WTC11 (cell line): ENCODE measurements at regions not wholly inside any gene's neighbourhood (a gene's known extent, or its start where the extent isn't known, plus 50 kb on each side); places are given as distances from the start of the nearest gene placed in this dataset.

Source experiments
- ATAC-seq: fragments of 200-7000 bp; cut with Tn5 transposase; 2 replicates; pipeline ENCODE4 v1.10.0; 2021; ENCODE audit warnings: mild to moderate bottlenecking, moderate library complexity
- CTCF ChIA-PET: fragments of 300-600 bp; sonication (Branson Sonifier 250); formaldehyde crosslinking; loops from one replicate; lab custom pipeline; 2021; ENCODE audit warnings: antibody characterized with exemption; lab: Charles Lee
- POLR2A ChIA-PET: fragments of 350-600 bp; sonication (Branson Sonifier 250); formaldehyde crosslinking; loops from one replicate; lab custom pipeline; 2021; ENCODE audit warnings: antibody characterized with exemption; lab: Charles Lee
- DNase-seq: peaks from one replicate; pipeline ENCODE4 v3.0.0; 2021; ENCODE audit warnings: low spot score
- H3K27ac Mint-ChIP-seq: 2 replicates; pipeline ENCODE4 v1.8.0; 2021; ENCODE audit warnings: mixed read lengths
- H3K27me3 Mint-ChIP-seq: 2 replicates; pipeline ENCODE4 v1.8.0; 2021; ENCODE audit warnings: low read depth, mild to moderate bottlenecking, moderate library complexity, mixed read lengths
- H3K36me3 Mint-ChIP-seq: 2 replicates; pipeline ENCODE4 v1.8.0; 2021; ENCODE audit warnings: mixed read lengths
- H3K4me1 Mint-ChIP-seq: 2 replicates; pipeline ENCODE4 v1.8.0; 2022; ENCODE audit warnings: mixed read lengths
- H3K4me3 Mint-ChIP-seq: 2 replicates; pipeline ENCODE4 v1.8.0; 2021; ENCODE audit warnings: mild to moderate bottlenecking, moderate library complexity, mixed read lengths
- H3K9me3 Mint-ChIP-seq: 2 replicates; pipeline ENCODE4 v1.8.0; 2021; ENCODE audit warnings: mixed read lengths
- ATF3 ChIP-seq: sonication (generic); formaldehyde crosslinking; conservative IDR thresholded peaks from 2 replicates; pipeline ENCODE4 v1.8.1; 2022; ENCODE audit warnings: mild to moderate bottlenecking, missing genetic modification reagents
- E2F4 ChIP-seq: sonication (generic); formaldehyde crosslinking; IDR thresholded peaks from 2 replicates; pipeline ENCODE4 v1.8.1; 2022; ENCODE audit warnings: low read depth, mild to moderate bottlenecking, moderate library complexity, missing genetic modification reagents, borderline replicate concordance
- EMX1 ChIP-seq: fragments of 250-450 bp; sonication (Bioruptor Pico); IDR thresholded peaks from 2 replicates; pipeline ENCODE4 v1.8.0; 2021; ENCODE audit warnings: mild to moderate bottlenecking
- ETV6 ChIP-seq: sonication (generic); formaldehyde crosslinking; IDR thresholded peaks from 2 replicates; pipeline ENCODE4 v1.8.1; 2022; ENCODE audit warnings: mild to moderate bottlenecking, missing genetic modification reagents
- GTF2I ChIP-seq: fragments of 250-450 bp; sonication (Bioruptor Pico); conservative IDR thresholded peaks from 2 replicates; pipeline ENCODE4 v1.4.0; 2021; ENCODE audit warnings: mild to moderate bottlenecking
- JAZF1 ChIP-seq: fragments of 250-450 bp; sonication (Bioruptor Pico); IDR thresholded peaks from 2 replicates; pipeline ENCODE4 v1.9.0; 2021; ENCODE audit warnings: moderate library complexity, mild to moderate bottlenecking, inconsistent platforms
- MYBL2 ChIP-seq: sonication (generic); formaldehyde crosslinking; IDR thresholded peaks from 2 replicates; pipeline ENCODE4 v1.8.1; 2023; ENCODE audit warnings: mild to moderate bottlenecking, moderate library complexity, missing genetic modification reagents
- NFATC4 ChIP-seq: fragments of 250-450 bp; sonication (Bioruptor Pico); IDR thresholded peaks from 2 replicates; pipeline ENCODE4 v1.9.0; 2021; ENCODE audit warnings: mild to moderate bottlenecking
- NFYB ChIP-seq: sonication (generic); formaldehyde crosslinking; conservative IDR thresholded peaks from 2 replicates; pipeline ENCODE4 v1.8.0; 2022; ENCODE audit warnings: low read depth, missing genetic modification reagents
- OVOL2 ChIP-seq: fragments of 250-450 bp; sonication (Bioruptor Pico); IDR thresholded peaks from 2 replicates; pipeline ENCODE4 v1.9.0; 2021; ENCODE audit warnings: mild to moderate bottlenecking, borderline replicate concordance
- SMAD3 ChIP-seq: sonication (generic); formaldehyde crosslinking; IDR thresholded peaks from 2 replicates; pipeline ENCODE4 v1.8.0; 2022; ENCODE audit warnings: missing genetic modification reagents, mild to moderate bottlenecking, borderline replicate concordance
- TCF7 ChIP-seq: sonication (generic); formaldehyde crosslinking; IDR thresholded peaks from 2 replicates; pipeline ENCODE4 v1.8.0; 2022; ENCODE audit warnings: mild to moderate bottlenecking, low read depth, missing genetic modification reagents, moderate library complexity
- TEAD4 ChIP-seq: sonication (generic); formaldehyde crosslinking; IDR thresholded peaks from 2 replicates; pipeline ENCODE4 v1.8.0; 2022; ENCODE audit warnings: mild to moderate bottlenecking, missing genetic modification reagents
- ZMAT4 ChIP-seq: fragments of 250-450 bp; sonication (Bioruptor Pico); IDR thresholded peaks from 2 replicates; pipeline ENCODE4 v1.9.0; 2021; ENCODE audit warnings: mild to moderate bottlenecking
- ZNF121 ChIP-seq: sonication (generic); formaldehyde crosslinking; IDR thresholded peaks from 2 replicates; pipeline ENCODE4 v1.8.0; 2023; ENCODE audit warnings: missing genetic modification reagents
- ZNF281 ChIP-seq: sonication (generic); formaldehyde crosslinking; IDR thresholded peaks from 2 replicates; pipeline ENCODE4 v1.8.0; 2023; ENCODE audit warnings: mild to moderate bottlenecking, missing genetic modification reagents
- ZNF425 ChIP-seq: fragments of 250-450 bp; sonication (Bioruptor Pico); conservative IDR thresholded peaks from 2 replicates; pipeline ENCODE4 v1.9.0; 2021; ENCODE audit warnings: mild to moderate bottlenecking
- ZNF512 ChIP-seq: sonication (generic); formaldehyde crosslinking; IDR thresholded peaks from 2 replicates; pipeline ENCODE4 v1.8.1; 2022; ENCODE audit warnings: missing genetic modification reagents, borderline replicate concordance

GRCh38 chr4:54976031-54976430 lies 149.4 kb downstream of the KDR start:
- Mint-ChIP-seq H3K4me3 (no peak overlapping the region), H3K27me3 (no peaks in the 10 kb centered on the region; the same call in 1 of the 2 replicates), H3K36me3 (peaks cover 6% of the 10 kb centered on the region), H3K4me1 (peaks cover 12% of the 10 kb centered on the region), H3K9me3 (peaks cover 15% of the 10 kb centered on the region), H3K27ac (no peak overlapping the region)
- ChIA-PET POLR2A (no interaction called here), CTCF (no interaction called here)
- ATAC-seq (no peak), DNase-seq (no peak)
- TF ChIP-seq ZNF281 (CRISPR knock-in tag) (no peak), ETV6 (CRISPR knock-in tag) (no peak), ZNF512 (CRISPR knock-in tag) (no peak), ATF3 (no peak), TEAD4 (CRISPR knock-in tag) (no peak), NFATC4 (CRISPR knock-in tag) (no peak), ZNF121 (no peak), NFYB (CRISPR knock-in tag) (no peak), JAZF1 (CRISPR knock-in tag) (no peak)

GRCh38 chr4:54973784-54974183 lies 151.6 kb downstream of the KDR start:
- Mint-ChIP-seq H3K27me3 (no peaks in the 10 kb centered on the region; the same call in 1 of the 2 replicates), H3K27ac (no peak overlapping the region), H3K4me3 (no peak overlapping the region), H3K9me3 (no peaks in the 10 kb centered on the region), H3K36me3 (no peaks in the 10 kb centered on the region), H3K4me1 (peaks cover 14% of the 10 kb centered on the region)
- ChIA-PET CTCF (no interaction called here), POLR2A (no interaction called here)
- ATAC-seq (no peak), DNase-seq (no peak)
- TF ChIP-seq E2F4 = no peak
- no peak for TF ChIP-seq ZNF425 (CRISPR knock-in tag)
- no peak for TF ChIP-seq GTF2I (CRISPR knock-in tag)
- no peak for TF ChIP-seq OVOL2 (CRISPR knock-in tag)
- TF ChIP-seq TCF7 = no peak
- no peak for TF ChIP-seq EMX1
- no peak for TF ChIP-seq ZMAT4 (CRISPR knock-in tag)
- TF ChIP-seq MYBL2 = no peak
- TF ChIP-seq SMAD3 = no peak
